H9 (cell line): ENCODE measurements at regions not wholly inside any gene's neighbourhood (a gene's known extent, or its start where the extent isn't known, plus 50 kb on each side); places are given as distances from the start of the nearest gene placed in this dataset.

ENCODE experiments used
- DNase-seq: peaks from one replicate; pipeline ENCODE4 v3.0.0-alpha.2; 2017
- H2AFZ ChIP-seq: one replicate; pipeline ENCODE4 v1.6.1; 2013; ENCODE audit warnings: mild to moderate bottlenecking, low read length, control low read depth, moderate library complexity
- H2AK5ac ChIP-seq: 2 replicates; pipeline ENCODE4 v1.6.1; 2013; ENCODE audit warnings: low read length, control low read depth, mixed read lengths; ENCODE audit not compliant: insufficient read length
- H2BK120ac ChIP-seq: one replicate; pipeline ENCODE4 v1.6.1; 2013; ENCODE audit warnings: low read depth, mild to moderate bottlenecking, low read length, control low read depth, inconsistent platforms; ENCODE audit not compliant: poor library complexity, severe bottlenecking
- H2BK12ac ChIP-seq: 2 replicates; pipeline ENCODE4 v1.6.1; 2013; ENCODE audit warnings: low read length, control low read depth, mixed read lengths, low read depth; ENCODE audit not compliant: insufficient read length
- H2BK15ac ChIP-seq: 2 replicates; pipeline ENCODE4 v1.6.1; 2013; ENCODE audit warnings: low read depth, low read length, control low read depth
- H2BK20ac ChIP-seq: one replicate; pipeline ENCODE4 v1.6.1; 2013; ENCODE audit warnings: low read depth, mild to moderate bottlenecking, low read length, control low read depth, inconsistent platforms; ENCODE audit not compliant: poor library complexity, severe bottlenecking
- H2BK5ac ChIP-seq: 2 replicates; pipeline ENCODE4 v1.6.1; 2013; ENCODE audit warnings: low read length, control low read depth, mixed read lengths; ENCODE audit not compliant: insufficient read length
- H3K14ac ChIP-seq: 2 replicates; pipeline ENCODE4 v1.6.1; 2013; ENCODE audit warnings: low read length, control low read depth; ENCODE audit not compliant: insufficient read depth
- H3K18ac ChIP-seq: 2 replicates; pipeline ENCODE4 v1.6.1; 2013; ENCODE audit warnings: low read depth, mild to moderate bottlenecking, mixed read lengths, low read length, control low read depth; ENCODE audit not compliant: insufficient read length
- H3K23ac ChIP-seq: 2 replicates; pipeline ENCODE4 v1.6.1; 2013; ENCODE audit warnings: low read length, control low read depth, mixed read lengths, low read depth; ENCODE audit not compliant: insufficient read length
- H3K23me2 ChIP-seq: 2 replicates; pipeline ENCODE4 v1.6.1; 2013; ENCODE audit warnings: low read depth, mild to moderate bottlenecking, mixed read lengths, low read length, control low read depth; ENCODE audit not compliant: insufficient read length, poor library complexity, severe bottlenecking
- H3K27ac ChIP-seq: 2 replicates; pipeline ENCODE4 v1.5.1; 2013; ENCODE audit warnings: low read length, control low read depth, mixed read lengths, low read depth; ENCODE audit not compliant: insufficient read length
- H3K27me3 ChIP-seq: 2 replicates; pipeline ENCODE4 v1.6.1; 2013; ENCODE audit warnings: low read length, control low read depth, inconsistent platforms; ENCODE audit not compliant: insufficient read depth
- H3K4ac ChIP-seq: 2 replicates; pipeline ENCODE4 v1.6.1; 2013; ENCODE audit warnings: low read depth, mild to moderate bottlenecking, control low read depth, inconsistent platforms, low read length, moderate library complexity
- H3K4me1 ChIP-seq: 2 replicates; pipeline ENCODE4 v1.6.1; 2013; ENCODE audit warnings: low read length, control low read depth, inconsistent platforms; ENCODE audit not compliant: insufficient read depth
- H3K4me2 ChIP-seq: 2 replicates; pipeline ENCODE4 v1.6.1; 2013; ENCODE audit warnings: low read length, control low read depth, mixed read lengths; ENCODE audit not compliant: insufficient read length, insufficient read depth
- H3K56ac ChIP-seq: 2 replicates; pipeline ENCODE4 v1.6.1; 2013; ENCODE audit warnings: low read depth, mild to moderate bottlenecking, mixed read lengths, low read length, control low read depth; ENCODE audit not compliant: insufficient read length
- H3K79me1 ChIP-seq: 2 replicates; pipeline ENCODE4 v1.6.1; 2013; ENCODE audit warnings: low read depth, mild to moderate bottlenecking, moderate library complexity, low read length, control low read depth, inconsistent platforms; ENCODE audit not compliant: insufficient read depth, poor library complexity, severe bottlenecking
- H3K79me2 ChIP-seq: 2 replicates; pipeline ENCODE4 v1.6.1; 2013; ENCODE audit warnings: low read length, control low read depth, inconsistent platforms; ENCODE audit not compliant: insufficient read depth
- H3K9ac ChIP-seq: 2 replicates; pipeline ENCODE4 v1.6.1; 2013; ENCODE audit warnings: low read length, control low read depth, mixed read lengths; ENCODE audit not compliant: insufficient read length; ENCODE audit errors: extremely low read depth
- H3K9me3 ChIP-seq: one replicate; pipeline ENCODE4 v1.6.1; 2013; ENCODE audit warnings: low read depth, low read length, inconsistent platforms; ENCODE audit not compliant: control insufficient read depth
- H3T11ph ChIP-seq: one replicate; pipeline ENCODE4 v1.6.1; 2013; ENCODE audit warnings: mild to moderate bottlenecking, low read length, control low read depth, inconsistent platforms
- H4K20me1 ChIP-seq: one replicate; pipeline ENCODE4 v1.6.1; 2013; ENCODE audit not compliant: control insufficient read depth, insufficient read length, insufficient read depth
- H4K5ac ChIP-seq: 2 replicates; pipeline ENCODE4 v1.6.1; 2013; ENCODE audit warnings: low read depth, mild to moderate bottlenecking, mixed read lengths, low read length, control low read depth; ENCODE audit not compliant: insufficient read length
- H4K8ac ChIP-seq: replicated peaks from 2 replicates; pipeline ENCODE4 v1.6.1; 2013; ENCODE audit warnings: low read length, control low read depth, mixed read lengths, low read depth; ENCODE audit not compliant: insufficient read length
- H4K91ac ChIP-seq: 2 replicates; pipeline ENCODE4 v1.6.1; 2013; ENCODE audit warnings: low read depth, mild to moderate bottlenecking, moderate library complexity, mixed read lengths, low read length, control low read depth; ENCODE audit not compliant: insufficient read length
- H3K27ac Mint-ChIP-seq, 3 experiments: 2 replicates in 2 of 3; 3 replicates in 1 of 3; pipeline ENCODE4 v1.8.0; 2020 to 2021; ENCODE audit warnings: mixed read lengths in 3 of 3, mild to moderate bottlenecking in 1 of 3, moderate library complexity in 1 of 3
- H3K27me3 Mint-ChIP-seq: 2 replicates; pipeline ENCODE4 v1.8.0; 2021; ENCODE audit warnings: low read depth, mild to moderate bottlenecking, moderate library complexity, mixed read lengths
- H3K36me3 Mint-ChIP-seq, 3 experiments: 2 replicates in 2 of 3; 3 replicates in 1 of 3; pipeline ENCODE4 v1.8.0; 2020 to 2021; ENCODE audit warnings: low read depth in 3 of 3, mixed read lengths in 3 of 3; ENCODE audit not compliant: insufficient read depth in 1 of 3
- H3K4me1 Mint-ChIP-seq, 2 experiments: 2 replicates each; pipeline ENCODE4 v1.8.0; 2020; ENCODE audit warnings: mixed read lengths in 2 of 2
- H3K4me3 Mint-ChIP-seq, 2 experiments: 2 replicates in 1 of 2; 3 replicates in 1 of 2; pipeline ENCODE4 v1.8.0; 2020 to 2021; ENCODE audit warnings: mild to moderate bottlenecking in 2 of 2, mixed read lengths in 2 of 2, moderate library complexity in 1 of 2
- H3K9me3 Mint-ChIP-seq, 2 experiments: 2 replicates in 1 of 2; 3 replicates in 1 of 2; pipeline ENCODE4 v1.8.0; 2020; ENCODE audit warnings: mild to moderate bottlenecking in 2 of 2, mixed read lengths in 2 of 2, moderate library complexity in 1 of 2
- CTCF ChIP-seq: fragments of 200-600 bp; sonication (generic); conservative IDR thresholded peaks from 3 replicates; pipeline ENCODE4 v1.8.0; 2021; ENCODE audit warnings: antibody characterized with exemption, mild to moderate bottlenecking
- WGBS: extraction: QIAGEN DNeasy Blood & Tissue Kit; methylation state at CpG from one replicate; pipeline ENCODE4 v1.1.7; 2013; ENCODE audit warnings: missing lambda C conversion rate, low lambda C conversion rate, mixed read lengths; ENCODE audit not compliant: insufficient read length; ENCODE audit errors: extremely low coverage; 5-methylcytosine and 5-hydroxymethylcytosine counted together

- Mint-ChIP-seq H3K4me1 (peaks cover 14 to 15% of the 10 kb centered on the region in 2 experiments), H3K9me3 (peaks cover 27 to 28% of the 10 kb centered on the region in 2 experiments), H3K4me3 (no peak overlapping the region), H3K27ac (no peak overlapping the region), H3K36me3 (peaks cover 9 to 26% (median 13%) of the 10 kb centered on the region in 3 experiments), H3K27me3 (peaks cover 21% of the 10 kb centered on the region)
- no peak overlapping the region for H3K56ac ChIP-seq
- no peak overlapping the region for H3K4ac ChIP-seq
- no peak overlapping the region for H2BK20ac ChIP-seq
- no CpG with 5 or more reads among the region's 7 CpGs for WGBS
- H4K20me1 ChIP-seq: no peaks in the 10 kb centered on the region
- no peak overlapping the region for H3T11ph ChIP-seq
- no peak overlapping the region for H2AFZ ChIP-seq
- H3K79me2 ChIP-seq: no peaks in the 10 kb centered on the region
- H2BK15ac ChIP-seq: no peak overlapping the region
- H4K8ac ChIP-seq: no peak overlapping the region
- no peaks in the 10 kb centered on the region for H3K4me1 ChIP-seq
- H3K14ac ChIP-seq: no peak overlapping the region
- no peak overlapping the region for H4K91ac ChIP-seq
- no peaks in the 10 kb centered on the region for H3K27me3 ChIP-seq
- H3K79me1 ChIP-seq: no peaks in the 10 kb centered on the region
- H3K23me2 ChIP-seq: no peaks in the 10 kb centered on the region
- H3K9me3 ChIP-seq: no peaks in the 10 kb centered on the region
- no peak overlapping the region for H4K5ac ChIP-seq
- H2AK5ac ChIP-seq: no peak overlapping the region
- no peak overlapping the region for H3K9ac ChIP-seq
- H3K27ac ChIP-seq: no peak overlapping the region
- no peak overlapping the region for H2BK120ac ChIP-seq
- H3K4me2 ChIP-seq: no peak overlapping the region
- H3K23ac ChIP-seq: no peak overlapping the region
- DNase-seq: no peak
- no peak for TF ChIP-seq CTCF
- H2BK12ac ChIP-seq: no peak overlapping the region
- no peak overlapping the region for H2BK5ac ChIP-seq
- no peak overlapping the region for H3K18ac ChIP-seq
Measured at GRCh38 chr2:236841389-236841788, 244.3 kb upstream of the COPS8 start.
